ENCODE measurements at regions not wholly inside any gene's neighbourhood (a gene's known extent, or its start where the extent isn't known, plus 50 kb on each side); places are given as distances from the start of the nearest gene placed in this dataset.

DNA sequence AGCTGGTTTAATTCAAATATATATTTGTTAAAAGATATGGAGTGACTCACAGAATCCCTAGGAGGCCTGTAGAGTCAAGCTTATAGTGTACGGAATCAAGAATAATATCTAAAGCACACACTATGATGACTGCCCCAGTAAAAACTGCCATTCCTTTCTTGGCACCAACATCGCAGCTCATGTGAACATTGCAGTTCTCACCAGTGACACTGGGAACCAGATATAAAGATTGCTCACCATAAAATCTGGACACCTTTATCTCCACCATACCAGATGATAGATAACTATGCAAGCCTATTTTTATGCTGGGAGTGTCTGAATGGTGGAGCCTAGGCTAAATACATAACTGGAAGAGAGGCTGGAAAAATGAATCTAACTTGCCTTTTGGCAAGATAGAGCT is 463.9 kb upstream of the TBX3 start:
- no peak for TF ChIP-seq TEAD4 (IDR thresholded peaks at IDR 0.05)
- TF ChIP-seq, protein P1, sequence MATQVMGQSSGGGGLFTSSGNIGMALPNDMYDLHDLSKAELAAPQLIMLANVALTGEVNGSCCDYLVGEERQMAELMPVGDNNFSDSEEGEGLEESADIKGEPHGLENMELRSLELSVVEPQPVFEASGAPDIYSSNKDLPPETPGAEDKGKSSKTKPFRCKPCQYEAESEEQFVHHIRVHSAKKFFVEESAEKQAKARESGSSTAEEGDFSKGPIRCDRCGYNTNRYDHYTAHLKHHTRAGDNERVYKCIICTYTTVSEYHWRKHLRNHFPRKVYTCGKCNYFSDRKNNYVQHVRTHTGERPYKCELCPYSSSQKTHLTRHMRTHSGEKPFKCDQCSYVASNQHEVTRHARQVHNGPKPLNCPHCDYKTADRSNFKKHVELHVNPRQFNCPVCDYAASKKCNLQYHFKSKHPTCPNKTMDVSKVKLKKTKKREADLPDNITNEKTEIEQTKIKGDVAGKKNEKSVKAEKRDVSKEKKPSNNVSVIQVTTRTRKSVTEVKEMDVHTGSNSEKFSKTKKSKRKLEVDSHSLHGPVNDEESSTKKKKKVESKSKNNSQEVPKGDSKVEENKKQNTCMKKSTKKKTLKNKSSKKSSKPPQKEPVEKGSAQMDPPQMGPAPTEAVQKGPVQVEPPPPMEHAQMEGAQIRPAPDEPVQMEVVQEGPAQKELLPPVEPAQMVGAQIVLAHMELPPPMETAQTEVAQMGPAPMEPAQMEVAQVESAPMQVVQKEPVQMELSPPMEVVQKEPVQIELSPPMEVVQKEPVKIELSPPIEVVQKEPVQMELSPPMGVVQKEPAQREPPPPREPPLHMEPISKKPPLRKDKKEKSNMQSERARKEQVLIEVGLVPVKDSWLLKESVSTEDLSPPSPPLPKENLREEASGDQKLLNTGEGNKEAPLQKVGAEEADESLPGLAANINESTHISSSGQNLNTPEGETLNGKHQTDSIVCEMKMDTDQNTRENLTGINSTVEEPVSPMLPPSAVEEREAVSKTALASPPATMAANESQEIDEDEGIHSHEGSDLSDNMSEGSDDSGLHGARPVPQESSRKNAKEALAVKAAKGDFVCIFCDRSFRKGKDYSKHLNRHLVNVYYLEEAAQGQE (IDR thresholded peaks at IDR 0.05; ENCODE audit: low read depth): no peak
- no peak for TF ChIP-seq MAX (IDR thresholded peaks at IDR 0.05)
- no peak for TF ChIP-seq NFIC (IDR thresholded peaks at IDR 0.05)
- no peak for TF ChIP-seq FOXM1 (IDR thresholded peaks at IDR 0.05; ENCODE audit: borderline replicate concordance, low read depth)
- no peak for TF ChIP-seq RAD21 (IDR thresholded peaks at IDR 0.05; ENCODE audit: low read depth)
- TF ChIP-seq EP300 (IDR thresholded peaks at IDR 0.05; ENCODE audit: borderline replicate concordance): no peak
- TF ChIP-seq TCF12 (IDR thresholded peaks at IDR 0.05; ENCODE audit: low read depth): no peak
- TF ChIP-seq CEBPB (IDR thresholded peaks at IDR 0.05): no peak
- TF ChIP-seq YY1 (IDR thresholded peaks at IDR 0.05; ENCODE audit: low read depth): no peak
- TF ChIP-seq TAF1 (IDR thresholded peaks at IDR 0.05; ENCODE audit: low read depth): no peak
- TF ChIP-seq CREB1 (IDR thresholded peaks at IDR 0.05; ENCODE audit: low read depth): no peak
- no peak for TF ChIP-seq EGR1 (IDR thresholded peaks at IDR 0.05)
- TF ChIP-seq, protein P2, sequence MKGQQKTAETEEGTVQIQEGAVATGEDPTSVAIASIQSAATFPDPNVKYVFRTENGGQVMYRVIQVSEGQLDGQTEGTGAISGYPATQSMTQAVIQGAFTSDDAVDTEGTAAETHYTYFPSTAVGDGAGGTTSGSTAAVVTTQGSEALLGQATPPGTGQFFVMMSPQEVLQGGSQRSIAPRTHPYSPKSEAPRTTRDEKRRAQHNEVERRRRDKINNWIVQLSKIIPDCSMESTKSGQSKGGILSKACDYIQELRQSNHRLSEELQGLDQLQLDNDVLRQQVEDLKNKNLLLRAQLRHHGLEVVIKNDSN (IDR thresholded peaks at IDR 0.05): no peak
- TF ChIP-seq ZBTB7A (IDR thresholded peaks at IDR 0.05; ENCODE audit: low read depth): no peak

GRCh38 chr12:115146453-115146852 is 462.5 kb upstream of the TBX3 start:
- TF ChIP-seq TEAD4 (IDR thresholded peaks at IDR 0.05): no peak
- no peak for TF ChIP-seq EGR1 (IDR thresholded peaks at IDR 0.05)
- TF ChIP-seq RAD21 (IDR thresholded peaks at IDR 0.05; ENCODE audit: low read depth): no peak
- TF ChIP-seq EP300 (IDR thresholded peaks at IDR 0.05; ENCODE audit: borderline replicate concordance): no peak
- TF ChIP-seq, protein P2 (IDR thresholded peaks at IDR 0.05): no peak
- no peak for TF ChIP-seq CEBPB (IDR thresholded peaks at IDR 0.05)
- no peak for TF ChIP-seq TAF1 (IDR thresholded peaks at IDR 0.05; ENCODE audit: low read depth)
- no peak for TF ChIP-seq YY1 (IDR thresholded peaks at IDR 0.05; ENCODE audit: low read depth)
- no peak for TF ChIP-seq CREB1 (IDR thresholded peaks at IDR 0.05; ENCODE audit: low read depth)
- TF ChIP-seq, protein P1 (IDR thresholded peaks at IDR 0.05; ENCODE audit: low read depth): no peak
- no peak for TF ChIP-seq FOXM1 (IDR thresholded peaks at IDR 0.05; ENCODE audit: borderline replicate concordance, low read depth)
- TF ChIP-seq ZBTB7A (IDR thresholded peaks at IDR 0.05; ENCODE audit: low read depth): no peak
- no peak for TF ChIP-seq NFIC (IDR thresholded peaks at IDR 0.05)
- no peak for TF ChIP-seq MAX (IDR thresholded peaks at IDR 0.05)
- no peak for TF ChIP-seq TCF12 (IDR thresholded peaks at IDR 0.05; ENCODE audit: low read depth)

- no peak for TF ChIP-seq EP300 (IDR thresholded peaks at IDR 0.05; ENCODE audit: borderline replicate concordance)
- TF ChIP-seq TAF1 (IDR thresholded peaks at IDR 0.05; ENCODE audit: low read depth): no peak
- no peak for TF ChIP-seq TCF12 (IDR thresholded peaks at IDR 0.05; ENCODE audit: low read depth)
- no peak for TF ChIP-seq CEBPB (IDR thresholded peaks at IDR 0.05)
- TF ChIP-seq TEAD4 (IDR thresholded peaks at IDR 0.05): no peak
- TF ChIP-seq FOXM1 (IDR thresholded peaks at IDR 0.05; ENCODE audit: borderline replicate concordance, low read depth): no peak
- TF ChIP-seq, protein P1 (IDR thresholded peaks at IDR 0.05; ENCODE audit: low read depth): no peak
These were observed 460.4 kb upstream of the TBX3 start for GRCh38 chr12:115144425-115144824.

GRCh38 chr12:115140981-115141655 is 457.1 kb upstream of the TBX3 start:
- TF ChIP-seq, protein P1 (IDR thresholded peaks at IDR 0.05; ENCODE audit: low read depth): no peak
- TF ChIP-seq YY1 (IDR thresholded peaks at IDR 0.05; ENCODE audit: low read depth) (no peak), CREB1 (IDR thresholded peaks at IDR 0.05; ENCODE audit: low read depth) (no peak), TCF12 (IDR thresholded peaks at IDR 0.05; ENCODE audit: low read depth) (no peak), EGR1 (IDR thresholded peaks at IDR 0.05) (no peak), TAF1 (IDR thresholded peaks at IDR 0.05; ENCODE audit: low read depth) (no peak), ZBTB7A (IDR thresholded peaks at IDR 0.05; ENCODE audit: low read depth) (no peak), MAX (IDR thresholded peaks at IDR 0.05) (no peak)
- TF ChIP-seq, protein P2 (IDR thresholded peaks at IDR 0.05): no peak
